ENCODE measurements at regions not wholly inside any gene's neighbourhood (a gene's known extent, or its start where the extent isn't known, plus 50 kb on each side); places are given as distances from the start of the nearest gene placed in this dataset.

GRCh38 chr11:46216765-46217089 lies 60.7 kb upstream of the CREB3L1 start:
- no peak overlapping the region for H3K4me2 ChIP-seq (ENCODE audit: insufficient read depth, low read length)
- H3K27ac ChIP-seq (ENCODE audit: low read length): no peak overlapping the region
- H3K36me3 ChIP-seq (ENCODE audit: insufficient read depth, low read length): no peaks in the 10 kb centered on the region
- peaks cover 9% of the 10 kb centered on the region for H3K27me3 ChIP-seq (ENCODE audit: insufficient read depth, low read length, poor library complexity)
- H4K20me1 ChIP-seq (ENCODE audit: insufficient read depth, low read length): no peaks in the 10 kb centered on the region
- H3K4me3 ChIP-seq (ENCODE audit: low read depth in 1 of 2, low read length in 2 of 2): no peak overlapping the region
- no peak for DNase-seq
- no peak overlapping the region for H3K9ac ChIP-seq (ENCODE audit: low read depth, low read length)
- no peaks in the 10 kb centered on the region for H3K4me1 ChIP-seq (ENCODE audit: insufficient read depth, low read length)
- no peaks in the 10 kb centered on the region for H3K79me2 ChIP-seq (ENCODE audit: insufficient read depth, low read length)
- no peaks in the 10 kb centered on the region for H3K9me3 ChIP-seq (ENCODE audit: insufficient read depth, low read length, severe bottlenecking)
- ATAC-seq (ENCODE audit: insufficient read depth, low read depth): no peak
- no peak overlapping the region for H2AFZ ChIP-seq (ENCODE audit: low read depth, low read length)
- no peak for TF ChIP-seq EZH2 (IDR thresholded peaks at IDR 0.05; ENCODE audit: borderline replicate concordance, low read depth, low read length, severe bottlenecking)
- TF ChIP-seq, protein P1, sequence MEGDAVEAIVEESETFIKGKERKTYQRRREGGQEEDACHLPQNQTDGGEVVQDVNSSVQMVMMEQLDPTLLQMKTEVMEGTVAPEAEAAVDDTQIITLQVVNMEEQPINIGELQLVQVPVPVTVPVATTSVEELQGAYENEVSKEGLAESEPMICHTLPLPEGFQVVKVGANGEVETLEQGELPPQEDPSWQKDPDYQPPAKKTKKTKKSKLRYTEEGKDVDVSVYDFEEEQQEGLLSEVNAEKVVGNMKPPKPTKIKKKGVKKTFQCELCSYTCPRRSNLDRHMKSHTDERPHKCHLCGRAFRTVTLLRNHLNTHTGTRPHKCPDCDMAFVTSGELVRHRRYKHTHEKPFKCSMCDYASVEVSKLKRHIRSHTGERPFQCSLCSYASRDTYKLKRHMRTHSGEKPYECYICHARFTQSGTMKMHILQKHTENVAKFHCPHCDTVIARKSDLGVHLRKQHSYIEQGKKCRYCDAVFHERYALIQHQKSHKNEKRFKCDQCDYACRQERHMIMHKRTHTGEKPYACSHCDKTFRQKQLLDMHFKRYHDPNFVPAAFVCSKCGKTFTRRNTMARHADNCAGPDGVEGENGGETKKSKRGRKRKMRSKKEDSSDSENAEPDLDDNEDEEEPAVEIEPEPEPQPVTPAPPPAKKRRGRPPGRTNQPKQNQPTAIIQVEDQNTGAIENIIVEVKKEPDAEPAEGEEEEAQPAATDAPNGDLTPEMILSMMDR (IDR thresholded peaks at IDR 0.05; ENCODE audit: borderline replicate concordance, extremely low read depth, low read length, poor library complexity, severe bottlenecking): no peak

- Histone ChIP-seq H3K27me3 (ENCODE audit: insufficient read depth, low read length, poor library complexity) (peaks cover 9% of the 10 kb centered on the region), H3K36me3 (ENCODE audit: insufficient read depth, low read length) (no peaks in the 10 kb centered on the region), H3K4me1 (ENCODE audit: insufficient read depth, low read length) (no peaks in the 10 kb centered on the region), H3K27ac (ENCODE audit: low read length) (no peak overlapping the region), H3K9ac (ENCODE audit: low read depth, low read length) (no peak overlapping the region), H3K9me3 (ENCODE audit: insufficient read depth, low read length, severe bottlenecking) (no peaks in the 10 kb centered on the region), H2AFZ (ENCODE audit: low read depth, low read length) (no peak overlapping the region), H3K4me2 (ENCODE audit: insufficient read depth, low read length) (no peak overlapping the region), H3K79me2 (ENCODE audit: insufficient read depth, low read length) (no peaks in the 10 kb centered on the region), H3K4me3 (ENCODE audit: low read depth in 1 of 2, low read length in 2 of 2) (no peak overlapping the region), H4K20me1 (ENCODE audit: insufficient read depth, low read length) (no peaks in the 10 kb centered on the region)
- DNase-seq (no peak), ATAC-seq (ENCODE audit: insufficient read depth, low read depth) (no peak)
- TF ChIP-seq, protein P1 (IDR thresholded peaks at IDR 0.05; ENCODE audit: borderline replicate concordance, extremely low read depth, low read length, poor library complexity, severe bottlenecking): no peak
Measured at GRCh38 chr11:46216019-46216764, 61.3 kb upstream of the CREB3L1 start.

DNA sequence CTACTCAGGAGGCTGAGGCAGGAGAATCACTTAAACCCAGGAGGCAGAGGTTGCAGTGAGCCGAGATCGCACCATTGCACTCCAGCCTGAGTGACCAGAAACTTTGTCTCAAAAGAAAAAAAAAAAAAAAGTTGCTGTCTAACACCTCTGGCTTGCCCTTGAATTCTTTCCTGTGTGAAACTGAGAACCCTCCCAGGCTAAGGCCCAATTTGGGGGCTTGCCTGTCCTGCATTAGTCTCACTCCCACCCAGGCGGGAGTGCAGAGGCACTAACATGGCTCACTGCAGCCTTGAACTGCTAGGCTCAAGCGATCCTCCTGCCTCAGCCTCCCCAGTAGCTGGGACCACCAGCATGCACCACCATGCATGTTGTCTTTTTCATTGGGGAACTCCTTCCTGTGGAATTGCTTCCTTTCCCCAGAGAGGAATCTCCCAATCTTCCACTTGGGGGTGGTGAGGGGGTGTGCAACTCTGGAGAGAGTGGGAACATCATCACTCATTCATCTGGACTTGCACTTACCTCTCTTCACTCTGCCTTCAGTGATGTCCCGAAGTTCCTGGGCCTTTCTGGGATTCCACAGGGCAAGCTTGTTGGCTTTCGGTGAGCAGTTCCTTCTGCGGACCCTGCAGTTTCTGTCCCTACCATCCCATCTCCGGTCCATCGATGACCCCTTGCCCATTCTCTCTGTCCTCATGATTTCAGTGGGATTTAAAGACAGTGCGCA lies 62.1 kb upstream of the CREB3L1 start:
- peaks cover 9% of the 10 kb centered on the region for H3K27me3 ChIP-seq (ENCODE audit: insufficient read depth, low read length, poor library complexity)
- H2AFZ ChIP-seq (ENCODE audit: low read depth, low read length): no peak overlapping the region
- H3K27ac ChIP-seq (ENCODE audit: low read length): no peak overlapping the region
- H4K20me1 ChIP-seq (ENCODE audit: insufficient read depth, low read length): no peaks in the 10 kb centered on the region
- no peaks in the 10 kb centered on the region for H3K9me3 ChIP-seq (ENCODE audit: insufficient read depth, low read length, severe bottlenecking)
- no peaks in the 10 kb centered on the region for H3K79me2 ChIP-seq (ENCODE audit: insufficient read depth, low read length)
- H3K36me3 ChIP-seq (ENCODE audit: insufficient read depth, low read length): no peaks in the 10 kb centered on the region
- H3K9ac ChIP-seq (ENCODE audit: low read depth, low read length): no peak overlapping the region
- H3K4me2 ChIP-seq (ENCODE audit: insufficient read depth, low read length): no peak overlapping the region
- ATAC-seq (ENCODE audit: insufficient read depth, low read depth): no peak
- TF ChIP-seq, protein P1 (IDR thresholded peaks at IDR 0.05; ENCODE audit: borderline replicate concordance, extremely low read depth, low read length, poor library complexity, severe bottlenecking): no peak
- no peak for TF ChIP-seq EZH2 (IDR thresholded peaks at IDR 0.05; ENCODE audit: borderline replicate concordance, low read depth, low read length, severe bottlenecking)
- DNase-seq: no peak
- no peak overlapping the region for H3K4me3 ChIP-seq (ENCODE audit: low read depth in 1 of 2, low read length in 2 of 2)
- no peaks in the 10 kb centered on the region for H3K4me1 ChIP-seq (ENCODE audit: insufficient read depth, low read length)
